SK-N-SH treated with all-trans-retinoic acid at 6 μM for 48 hours (cell line): ENCODE measurements at regions not wholly inside any gene's neighbourhood (a gene's known extent, or its start where the extent isn't known, plus 50 kb on each side); places are given as distances from the start of the nearest gene placed in this dataset.

ENCODE experiments used
- ATAC-seq: fragments of 200-7000 bp; cut with Tn5 transposase; 3 replicates; pipeline ENCODE4 v1.9.1; 2020; ENCODE audit warnings: mild to moderate bottlenecking, moderate library complexity
- ARNTL ChIP-seq: fragments of 450-650 bp; formaldehyde crosslinking; IDR thresholded peaks from 2 replicates; pipeline ENCODE4 v1.5.0; 2020; ENCODE audit warnings: low read depth, mild to moderate bottlenecking, moderate library complexity, borderline replicate concordance
- BACH2 ChIP-seq: fragments of 250-450 bp; sonication (Bioruptor Pico); IDR thresholded peaks from 2 replicates; pipeline ENCODE4 v1.9.0; 2021; ENCODE audit warnings: mild to moderate bottlenecking, borderline replicate concordance
- CSDC2 ChIP-seq: fragments of 250-450 bp; sonication (Bioruptor Pico); IDR thresholded peaks from 2 replicates; pipeline ENCODE4 v1.5.0; 2020; ENCODE audit warnings: mild to moderate bottlenecking, moderate library complexity
- ESRRG ChIP-seq: fragments of 250-450 bp; sonication (Bioruptor Pico); IDR thresholded peaks from 2 replicates; pipeline ENCODE4 v1.6.1; 2021; ENCODE audit warnings: mild to moderate bottlenecking
- GLIS3 ChIP-seq: fragments of 250-450 bp; sonication (Bioruptor Pico); IDR thresholded peaks from 2 replicates; pipeline ENCODE4 v1.5.0; 2020; ENCODE audit warnings: mild to moderate bottlenecking, moderate library complexity
- ISL1 ChIP-seq: fragments of 250-450 bp; sonication (Bioruptor Pico); IDR thresholded peaks from 2 replicates; pipeline ENCODE4 v2.1.2; 2022; ENCODE audit warnings: mild to moderate bottlenecking, moderate library complexity
- OSR1 ChIP-seq: fragments of 250-450 bp; sonication (Bioruptor Pico); IDR thresholded peaks from 2 replicates; pipeline ENCODE4 v1.8.0; 2022; ENCODE audit warnings: moderate library complexity, mild to moderate bottlenecking, inconsistent platforms
- PPARA ChIP-seq: fragments of 250-450 bp; sonication (Bioruptor Pico); IDR thresholded peaks from 2 replicates; pipeline ENCODE4 v1.5.0; 2020; ENCODE audit warnings: mild to moderate bottlenecking, borderline replicate concordance
- RARB ChIP-seq: fragments of 250-450 bp; sonication (Bioruptor Pico); IDR thresholded peaks from 2 replicates; pipeline ENCODE4 v1.8.0; 2021; ENCODE audit warnings: mild to moderate bottlenecking, moderate library complexity
- SNAI2 ChIP-seq: fragments of 250-450 bp; sonication (Bioruptor Pico); IDR thresholded peaks from 2 replicates; pipeline ENCODE4 v1.5.0; 2020; ENCODE audit warnings: mild to moderate bottlenecking, moderate library complexity
- TCF4 ChIP-seq: fragments of 250-450 bp; sonication (Bioruptor Pico); IDR thresholded peaks from 2 replicates; pipeline ENCODE4 v1.8.0; 2021; ENCODE audit warnings: mild to moderate bottlenecking, moderate library complexity, borderline replicate concordance
- TOX ChIP-seq: fragments of 250-450 bp; sonication (Bioruptor Pico); IDR thresholded peaks from 2 replicates; pipeline ENCODE4 v1.8.0; 2021; ENCODE audit warnings: mild to moderate bottlenecking, moderate library complexity, borderline replicate concordance
- ZC3H10 ChIP-seq: fragments of 250-450 bp; sonication (Bioruptor Pico); IDR thresholded peaks from 2 replicates; pipeline ENCODE4 v1.5.1; 2021; ENCODE audit warnings: mild to moderate bottlenecking, moderate library complexity
- ZFP3 ChIP-seq: fragments of 250-450 bp; sonication (Bioruptor Pico); IDR thresholded peaks from 2 replicates; pipeline ENCODE4 v1.5.0; 2020; ENCODE audit warnings: mild to moderate bottlenecking, moderate library complexity
- ZFP30 ChIP-seq: fragments of 450-650 bp; formaldehyde crosslinking; IDR thresholded peaks from 2 replicates; pipeline ENCODE4 v1.5.0; 2022; ENCODE audit warnings: mild to moderate bottlenecking, moderate library complexity
- ZNF565 ChIP-seq: fragments of 450-650 bp; formaldehyde crosslinking; conservative IDR thresholded peaks from 2 replicates; pipeline ENCODE4 v1.5.0; 2020; ENCODE audit warnings: low read depth, mild to moderate bottlenecking, moderate library complexity
- ZNF70 ChIP-seq: fragments of 450-650 bp; formaldehyde crosslinking; IDR thresholded peaks from 2 replicates; pipeline ENCODE4 v1.5.0; 2020; ENCODE audit warnings: mild to moderate bottlenecking, moderate library complexity
- ZNF8 ChIP-seq: fragments of 450-650 bp; formaldehyde crosslinking; IDR thresholded peaks from 2 replicates; pipeline ENCODE4 v1.5.0; 2020; ENCODE audit warnings: mild to moderate bottlenecking, moderate library complexity
- TF ChIP-seq, protein P1 (sequence below): fragments of 250-450 bp; sonication (Bioruptor Pico); IDR thresholded peaks from 2 replicates; pipeline ENCODE4 v1.5.1; 2020; ENCODE audit warnings: low read depth, mild to moderate bottlenecking, moderate library complexity
- TF ChIP-seq, protein P2 (sequence below): fragments of 250-450 bp; sonication (Bioruptor Pico); IDR thresholded peaks from 2 replicates; pipeline ENCODE4 v1.5.1; 2021; ENCODE audit warnings: mild to moderate bottlenecking, moderate library complexity
- TF ChIP-seq, protein P3 (sequence below): fragments of 250-450 bp; sonication (Bioruptor Pico); IDR thresholded peaks from 2 replicates; pipeline ENCODE4 v1.5.0; 2020; ENCODE audit warnings: mild to moderate bottlenecking, moderate library complexity
- TF ChIP-seq, protein P4 (sequence below): fragments of 250-450 bp; sonication (Bioruptor Pico); IDR thresholded peaks from 2 replicates; pipeline ENCODE4 v1.8.0; 2021; ENCODE audit warnings: low read depth, mild to moderate bottlenecking, moderate library complexity, borderline replicate concordance

DNA sequence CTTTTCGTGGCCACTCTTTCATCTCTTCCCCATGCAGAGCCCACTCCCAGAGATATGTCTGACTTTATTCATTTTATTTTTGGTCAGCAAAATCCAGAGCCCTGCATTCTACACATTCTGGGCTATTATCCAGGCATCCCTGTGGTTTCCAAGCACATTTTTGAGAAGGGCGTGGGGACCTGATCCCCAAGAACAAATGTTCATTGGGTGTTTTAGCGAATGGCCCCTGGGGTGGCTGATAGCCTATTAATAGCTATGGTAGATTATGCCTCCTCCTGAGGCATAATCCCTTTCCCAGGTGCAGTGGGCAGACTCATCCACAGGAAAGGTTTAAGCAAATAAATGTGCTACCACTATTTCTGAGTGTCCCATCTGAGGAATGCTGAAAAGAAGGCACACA lies 511.8 kb upstream of the USP24 start:
- peak; percentile 77 for ATAC-seq
- TF ChIP-seq ZNF70 (CRISPR knock-in tag), result no peak
- no peak for TF ChIP-seq PPARA

DNA sequence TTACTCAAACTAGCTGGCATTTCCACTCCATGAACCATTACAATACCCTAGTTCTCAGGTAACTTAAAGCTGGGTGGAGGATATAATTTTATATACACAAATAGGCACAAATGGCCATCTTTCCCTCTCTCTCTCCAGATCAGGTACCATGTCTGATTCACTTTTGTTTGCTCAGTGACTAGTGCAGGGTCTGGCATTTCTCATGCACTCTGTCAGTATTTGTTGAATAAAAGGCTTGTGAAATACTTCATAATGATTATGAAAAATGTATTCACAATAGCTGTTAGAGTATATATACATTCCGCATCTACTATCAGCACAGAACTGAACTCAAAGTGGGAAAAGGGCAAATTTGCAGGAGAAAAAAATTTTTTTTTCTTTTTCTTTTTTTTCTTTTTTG lies 510.2 kb upstream of the USP24 start:
- peak; percentile 68 for ATAC-seq
- no peak for TF ChIP-seq RARB (CRISPR knock-in tag)
- TF ChIP-seq ZC3H10 (CRISPR knock-in tag), result no peak
- no peak for TF ChIP-seq PPARA
- TF ChIP-seq TOX (CRISPR knock-in tag), result peak; percentile 43; the same call in 1 of the 2 replicates
- TF ChIP-seq, protein P1, sequence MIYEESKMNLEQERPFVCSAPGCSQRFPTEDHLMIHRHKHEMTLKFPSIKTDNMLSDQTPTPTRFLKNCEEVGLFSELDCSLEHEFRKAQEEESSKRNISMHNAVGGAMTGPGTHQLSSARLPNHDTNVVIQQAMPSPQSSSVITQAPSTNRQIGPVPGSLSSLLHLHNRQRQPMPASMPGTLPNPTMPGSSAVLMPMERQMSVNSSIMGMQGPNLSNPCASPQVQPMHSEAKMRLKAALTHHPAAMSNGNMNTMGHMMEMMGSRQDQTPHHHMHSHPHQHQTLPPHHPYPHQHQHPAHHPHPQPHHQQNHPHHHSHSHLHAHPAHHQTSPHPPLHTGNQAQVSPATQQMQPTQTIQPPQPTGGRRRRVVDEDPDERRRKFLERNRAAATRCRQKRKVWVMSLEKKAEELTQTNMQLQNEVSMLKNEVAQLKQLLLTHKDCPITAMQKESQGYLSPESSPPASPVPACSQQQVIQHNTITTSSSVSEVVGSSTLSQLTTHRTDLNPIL (CRISPR knock-in tag), result no peak
- no peak for TF ChIP-seq ESRRG (CRISPR knock-in tag)
- no peak for TF ChIP-seq GLIS3
- no peak for TF ChIP-seq ZNF8
- TF ChIP-seq CSDC2 (CRISPR knock-in tag), result no peak
- TF ChIP-seq ISL1 (CRISPR knock-in tag), result peak; percentile 56
- no peak for TF ChIP-seq ZFP3 (CRISPR knock-in tag)
- TF ChIP-seq, protein P2, sequence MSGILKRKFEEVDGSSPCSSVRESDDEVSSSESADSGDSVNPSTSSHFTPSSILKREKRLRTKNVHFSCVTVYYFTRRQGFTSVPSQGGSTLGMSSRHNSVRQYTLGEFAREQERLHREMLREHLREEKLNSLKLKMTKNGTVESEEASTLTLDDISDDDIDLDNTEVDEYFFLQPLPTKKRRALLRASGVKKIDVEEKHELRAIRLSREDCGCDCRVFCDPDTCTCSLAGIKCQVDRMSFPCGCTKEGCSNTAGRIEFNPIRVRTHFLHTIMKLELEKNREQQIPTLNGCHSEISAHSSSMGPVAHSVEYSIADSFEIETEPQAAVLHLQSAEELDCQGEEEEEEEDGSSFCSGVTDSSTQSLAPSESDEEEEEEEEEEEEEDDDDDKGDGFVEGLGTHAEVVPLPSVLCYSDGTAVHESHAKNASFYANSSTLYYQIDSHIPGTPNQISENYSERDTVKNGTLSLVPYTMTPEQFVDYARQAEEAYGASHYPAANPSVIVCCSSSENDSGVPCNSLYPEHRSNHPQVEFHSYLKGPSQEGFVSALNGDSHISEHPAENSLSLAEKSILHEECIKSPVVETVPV (CRISPR knock-in tag), result no peak

DNA sequence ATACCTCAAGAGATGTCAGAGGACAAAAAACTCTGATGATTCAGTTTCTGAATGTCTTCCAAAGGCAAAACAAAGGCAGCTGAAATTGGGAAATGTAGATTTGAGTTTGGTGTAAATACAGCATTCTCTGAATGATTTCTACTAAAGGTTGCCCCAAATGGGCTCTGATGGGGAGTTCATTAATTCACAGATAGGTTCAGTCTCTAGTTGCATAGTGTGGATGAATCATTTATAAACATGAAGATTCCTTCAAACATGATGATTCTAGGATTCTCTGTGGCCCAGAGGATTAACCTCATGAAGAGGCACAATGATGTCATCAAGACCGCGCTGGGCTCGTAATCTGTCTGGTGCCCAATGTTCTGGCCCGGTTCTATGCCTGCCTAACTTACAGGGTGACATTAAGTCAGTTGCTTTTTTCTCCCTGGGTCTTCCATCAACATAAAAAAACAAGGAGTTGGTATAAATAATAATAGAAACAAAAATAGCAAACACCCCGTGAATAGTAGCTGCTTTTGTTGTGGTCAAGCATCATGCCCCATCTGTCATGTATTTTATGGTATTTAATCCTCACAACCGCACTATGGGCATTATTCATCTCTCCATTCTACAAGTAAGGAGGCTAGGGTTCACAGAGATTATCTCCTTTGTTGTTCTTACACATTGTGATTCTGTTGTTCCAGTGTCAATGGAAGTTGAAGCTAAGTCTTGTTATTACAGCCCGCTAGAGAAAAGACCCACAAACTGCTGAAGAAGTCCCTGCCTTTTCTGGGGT lies 509.6 kb upstream of the USP24 start:
- TF ChIP-seq RARB (CRISPR knock-in tag) (no peak), BACH2 (CRISPR knock-in tag) (no peak), CSDC2 (CRISPR knock-in tag) (no peak), ZFP3 (CRISPR knock-in tag) (no peak), ZNF8 (no peak), TOX (CRISPR knock-in tag) (no peak), ZNF70 (CRISPR knock-in tag) (no peak), SNAI2 (CRISPR knock-in tag) (no peak), ZNF565 (CRISPR knock-in tag) (no peak), ZC3H10 (CRISPR knock-in tag) (no peak), PPARA (no peak), ZFP30 (CRISPR knock-in tag) (no peak), ESRRG (CRISPR knock-in tag) (no peak), TCF4 (CRISPR knock-in tag) (no peak), ARNTL (no peak), OSR1 (CRISPR knock-in tag) (no peak), ISL1 (CRISPR knock-in tag) (no peak)
- TF ChIP-seq, protein P1 (CRISPR knock-in tag), result no peak
- TF ChIP-seq, protein P3, sequence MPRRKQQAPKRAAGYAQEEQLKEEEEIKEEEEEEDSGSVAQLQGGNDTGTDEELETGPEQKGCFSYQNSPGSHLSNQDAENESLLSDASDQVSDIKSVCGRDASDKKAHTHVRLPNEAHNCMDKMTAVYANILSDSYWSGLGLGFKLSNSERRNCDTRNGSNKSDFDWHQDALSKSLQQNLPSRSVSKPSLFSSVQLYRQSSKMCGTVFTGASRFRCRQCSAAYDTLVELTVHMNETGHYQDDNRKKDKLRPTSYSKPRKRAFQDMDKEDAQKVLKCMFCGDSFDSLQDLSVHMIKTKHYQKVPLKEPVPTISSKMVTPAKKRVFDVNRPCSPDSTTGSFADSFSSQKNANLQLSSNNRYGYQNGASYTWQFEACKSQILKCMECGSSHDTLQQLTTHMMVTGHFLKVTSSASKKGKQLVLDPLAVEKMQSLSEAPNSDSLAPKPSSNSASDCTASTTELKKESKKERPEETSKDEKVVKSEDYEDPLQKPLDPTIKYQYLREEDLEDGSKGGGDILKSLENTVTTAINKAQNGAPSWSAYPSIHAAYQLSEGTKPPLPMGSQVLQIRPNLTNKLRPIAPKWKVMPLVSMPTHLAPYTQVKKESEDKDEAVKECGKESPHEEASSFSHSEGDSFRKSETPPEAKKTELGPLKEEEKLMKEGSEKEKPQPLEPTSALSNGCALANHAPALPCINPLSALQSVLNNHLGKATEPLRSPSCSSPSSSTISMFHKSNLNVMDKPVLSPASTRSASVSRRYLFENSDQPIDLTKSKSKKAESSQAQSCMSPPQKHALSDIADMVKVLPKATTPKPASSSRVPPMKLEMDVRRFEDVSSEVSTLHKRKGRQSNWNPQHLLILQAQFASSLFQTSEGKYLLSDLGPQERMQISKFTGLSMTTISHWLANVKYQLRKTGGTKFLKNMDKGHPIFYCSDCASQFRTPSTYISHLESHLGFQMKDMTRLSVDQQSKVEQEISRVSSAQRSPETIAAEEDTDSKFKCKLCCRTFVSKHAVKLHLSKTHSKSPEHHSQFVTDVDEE (CRISPR knock-in tag), result no peak
- TF ChIP-seq, protein P4, sequence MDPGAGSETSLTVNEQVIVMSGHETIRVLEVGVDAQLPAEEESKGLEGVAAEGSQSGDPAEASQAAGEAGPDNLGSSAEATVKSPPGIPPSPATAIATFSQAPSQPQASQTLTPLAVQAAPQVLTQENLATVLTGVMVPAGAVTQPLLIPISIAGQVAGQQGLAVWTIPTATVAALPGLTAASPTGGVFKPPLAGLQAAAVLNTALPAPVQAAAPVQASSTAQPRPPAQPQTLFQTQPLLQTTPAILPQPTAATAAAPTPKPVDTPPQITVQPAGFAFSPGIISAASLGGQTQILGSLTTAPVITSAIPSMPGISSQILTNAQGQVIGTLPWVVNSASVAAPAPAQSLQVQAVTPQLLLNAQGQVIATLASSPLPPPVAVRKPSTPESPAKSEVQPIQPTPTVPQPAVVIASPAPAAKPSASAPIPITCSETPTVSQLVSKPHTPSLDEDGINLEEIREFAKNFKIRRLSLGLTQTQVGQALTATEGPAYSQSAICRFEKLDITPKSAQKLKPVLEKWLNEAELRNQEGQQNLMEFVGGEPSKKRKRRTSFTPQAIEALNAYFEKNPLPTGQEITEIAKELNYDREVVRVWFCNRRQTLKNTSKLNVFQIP (CRISPR knock-in tag), result no peak
- no peak for ATAC-seq
